HG03280 (cell line): ENCODE measurements at regions not wholly inside any gene's neighbourhood (a gene's known extent, or its start where the extent isn't known, plus 50 kb on each side); places are given as distances from the start of the nearest gene placed in this dataset.

ENCODE experiments used
- ATAC-seq: cut with Tn5 transposase; IDR thresholded peaks from one replicate; pipeline ENCODE4 v1.9.1; 2021; ENCODE audit warnings: mild to moderate bottlenecking, moderate library complexity; ENCODE audit not compliant: unreplicated experiment

DNA sequence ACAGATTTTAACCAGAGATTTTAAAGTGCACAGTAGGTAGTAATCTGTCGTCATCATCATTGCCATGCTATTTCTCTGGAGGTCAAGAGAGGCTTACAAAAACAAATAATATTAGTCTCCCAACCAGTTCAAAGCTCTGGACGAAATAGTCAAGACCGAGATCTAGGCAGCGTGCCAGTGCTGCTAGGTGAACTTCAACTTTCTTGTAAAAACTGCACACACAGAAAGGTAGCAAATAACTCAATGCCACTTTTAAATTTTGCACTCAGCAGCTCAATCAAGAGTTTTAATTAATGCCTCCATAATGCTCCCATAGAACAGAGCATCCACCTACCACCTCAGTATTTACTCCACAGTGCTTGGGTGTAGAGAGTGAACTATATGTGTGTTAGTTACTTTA is 656.8 kb downstream of the IRX1 start:
- no peak for ATAC-seq

DNA sequence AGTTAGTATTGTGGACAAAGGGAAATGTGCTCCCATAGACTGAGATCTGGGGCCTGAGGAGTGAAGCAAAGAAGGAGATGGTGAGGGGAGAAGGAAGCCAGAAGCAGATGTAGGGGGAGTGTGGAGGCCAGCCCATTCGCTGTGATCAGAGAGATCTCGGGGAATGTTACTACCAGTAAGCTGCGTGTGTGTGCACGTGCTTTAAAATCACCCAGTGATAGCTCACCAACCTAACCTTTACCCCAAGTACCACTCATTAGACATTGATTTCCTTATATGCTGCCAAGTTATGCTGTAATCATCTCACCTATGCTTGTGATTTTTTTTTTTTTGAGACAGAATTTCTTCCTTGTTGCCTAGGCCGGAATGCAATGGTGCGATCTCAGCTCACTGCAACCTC is 659.1 kb downstream of the IRX1 start:
- no peak for ATAC-seq

DNA sequence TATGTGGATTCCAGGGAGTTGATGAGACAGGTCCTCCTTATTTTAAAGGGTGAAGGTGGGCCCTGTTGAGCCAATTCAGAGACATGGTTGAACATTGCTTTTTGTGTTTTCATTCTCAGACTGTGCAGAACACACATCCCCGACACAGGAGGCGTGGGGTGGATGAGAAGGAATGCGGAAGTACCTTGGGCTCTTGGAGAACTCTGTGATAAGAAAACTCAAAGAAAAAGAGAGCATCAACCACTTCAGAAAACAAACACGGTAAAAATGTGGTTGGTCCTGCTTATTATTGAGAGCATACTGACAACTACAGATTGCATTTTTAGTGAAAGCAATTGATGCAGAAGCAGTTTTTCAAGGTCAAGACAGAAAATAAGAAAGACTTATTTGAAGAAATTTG is 659.8 kb downstream of the IRX1 start:
- ATAC-seq: no peak

DNA sequence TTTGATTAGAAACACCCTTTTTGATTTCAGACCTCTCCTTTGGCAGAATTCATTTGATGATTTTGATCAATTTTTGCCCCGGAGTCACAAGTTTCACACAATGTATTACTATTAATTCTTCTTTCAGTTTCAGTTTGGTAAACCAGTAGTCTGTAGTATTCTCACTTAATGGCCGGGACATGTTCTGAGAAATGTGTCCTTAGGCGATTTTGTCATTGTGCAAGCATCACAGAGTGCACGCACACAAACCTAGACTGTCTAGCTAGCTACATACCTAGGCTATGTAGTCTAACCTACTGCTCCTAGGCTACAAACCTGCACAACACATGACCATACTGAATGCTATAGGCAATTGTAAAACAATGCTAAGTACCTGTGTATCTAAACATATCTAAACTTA is 662.5 kb downstream of the IRX1 start:
- ATAC-seq: no peak

DNA sequence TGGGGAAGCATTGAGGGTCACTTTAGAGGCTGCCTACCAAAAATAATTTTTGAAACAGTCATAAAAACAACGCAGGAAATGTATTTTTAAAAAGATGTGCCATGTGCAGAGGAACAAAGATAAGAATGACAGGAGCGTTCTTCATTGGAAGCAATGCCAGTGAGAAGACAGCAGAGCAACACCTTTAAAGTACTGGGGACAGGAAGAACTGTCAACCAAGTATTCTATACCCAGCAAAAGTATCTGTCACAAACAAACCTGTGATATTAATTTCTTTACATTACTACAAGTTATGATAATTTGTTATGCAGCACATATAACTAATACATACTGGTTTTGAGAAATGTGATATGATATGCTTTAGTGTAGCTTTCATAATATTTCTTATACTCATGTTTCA is 675.6 kb downstream of the IRX1 start:
- no peak for ATAC-seq

DNA sequence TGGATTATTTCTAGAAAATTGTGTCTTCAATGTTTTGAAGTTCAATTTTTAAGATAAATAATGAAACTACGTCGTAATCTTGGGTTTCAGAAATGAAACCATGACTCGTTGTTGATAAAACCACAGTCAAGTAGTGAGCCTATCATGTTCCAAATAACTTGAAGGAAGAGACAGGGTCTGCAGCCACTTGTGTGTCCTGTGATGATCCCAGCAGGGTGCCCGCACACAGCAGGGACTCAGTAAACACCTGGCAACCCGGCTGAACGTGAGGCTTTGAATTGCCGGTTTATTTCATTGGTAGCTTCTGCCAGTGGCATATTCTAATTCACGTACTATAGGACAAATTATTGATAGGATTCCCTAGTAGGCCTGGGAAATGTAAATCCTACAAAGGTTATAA is 679.6 kb downstream of the IRX1 start:
- ATAC-seq: no peak

DNA sequence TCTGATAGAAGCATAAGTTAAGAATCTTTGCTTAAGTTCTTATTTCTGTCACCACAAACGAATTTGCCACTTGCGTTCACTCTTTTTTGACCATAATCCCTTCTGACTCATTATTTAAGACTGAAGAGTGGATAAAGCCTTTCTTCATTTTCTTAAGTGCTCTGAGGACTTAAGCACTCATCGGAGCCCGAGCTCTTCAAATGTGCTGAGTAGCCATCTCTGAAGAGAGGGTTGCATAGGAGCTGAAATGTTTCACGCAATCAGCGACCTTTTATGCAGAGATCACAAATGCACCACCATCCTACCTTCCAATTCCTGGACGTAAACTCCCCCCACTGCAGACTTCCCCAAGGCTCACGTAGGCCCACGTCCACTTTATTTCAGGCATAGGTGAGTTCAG is 699.2 kb downstream of the IRX1 start:
- no peak for ATAC-seq

- ATAC-seq: no peak
These were observed 700.2 kb downstream of the IRX1 start for GRCh38 chr5:4295663-4296339.

DNA sequence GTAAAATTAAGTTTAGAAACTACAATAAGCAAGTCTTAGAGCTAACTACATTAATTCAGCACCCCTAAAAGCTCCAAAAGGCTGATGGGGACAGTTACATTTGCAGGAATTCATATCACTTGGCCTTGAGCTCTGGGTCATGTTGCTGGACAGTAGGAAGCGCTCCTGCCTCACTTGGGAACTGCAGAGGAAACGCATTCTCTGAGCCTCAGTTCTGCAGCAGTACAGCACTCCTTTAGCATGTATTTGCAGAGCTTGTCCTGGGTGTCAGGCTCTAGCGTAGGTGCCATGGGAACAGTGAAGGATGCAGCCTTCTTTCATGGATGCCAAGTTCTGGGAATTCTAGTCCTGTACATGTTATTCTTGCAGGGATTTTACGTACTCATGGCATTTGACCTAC is 710.4 kb downstream of the IRX1 start:
- ATAC-seq: no peak

GRCh38 chr5:4309026-4309425 is 713.4 kb downstream of the IRX1 start:
- ATAC-seq: no peak

GRCh38 chr5:4313138-4313537 is 717.5 kb downstream of the IRX1 start:
- no peak for ATAC-seq

GRCh38 chr5:4319478-4320128 is 724.0 kb downstream of the IRX1 start:
- no peak for ATAC-seq

GRCh38 chr5:4330327-4330726 is 734.7 kb downstream of the IRX1 start:
- ATAC-seq: no peak

DNA sequence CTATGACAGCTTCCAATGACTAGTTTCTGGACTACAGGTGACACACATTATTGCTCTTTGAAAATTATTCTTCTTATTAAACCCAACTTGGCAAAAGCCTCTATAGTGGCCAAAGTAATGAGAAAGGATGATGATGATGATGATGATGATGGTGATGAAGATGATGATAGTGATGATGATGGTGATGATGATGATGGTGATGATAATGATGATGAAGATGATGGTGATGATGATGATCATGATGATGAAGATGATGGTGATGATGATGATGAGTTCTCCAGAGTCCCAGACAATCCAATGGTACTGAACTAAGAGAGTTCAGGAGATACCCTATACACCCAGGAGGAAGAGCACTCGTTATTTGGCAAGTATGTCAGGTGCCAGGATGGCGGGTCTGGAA is 739.4 kb downstream of the IRX1 start:
- no peak for ATAC-seq

- no peak for ATAC-seq
These were observed 741.9 kb downstream of the IRX1 start for GRCh38 chr5:4337519-4337918.

GRCh38 chr5:4339949-4340348 is 744.3 kb downstream of the IRX1 start:
- ATAC-seq: no peak

- no peak for ATAC-seq
These were observed 750.2 kb downstream of the IRX1 start for GRCh38 chr5:4345850-4346249.

- no peak for ATAC-seq
These were observed 752.8 kb downstream of the IRX1 start for GRCh38 chr5:4348423-4348822.

DNA sequence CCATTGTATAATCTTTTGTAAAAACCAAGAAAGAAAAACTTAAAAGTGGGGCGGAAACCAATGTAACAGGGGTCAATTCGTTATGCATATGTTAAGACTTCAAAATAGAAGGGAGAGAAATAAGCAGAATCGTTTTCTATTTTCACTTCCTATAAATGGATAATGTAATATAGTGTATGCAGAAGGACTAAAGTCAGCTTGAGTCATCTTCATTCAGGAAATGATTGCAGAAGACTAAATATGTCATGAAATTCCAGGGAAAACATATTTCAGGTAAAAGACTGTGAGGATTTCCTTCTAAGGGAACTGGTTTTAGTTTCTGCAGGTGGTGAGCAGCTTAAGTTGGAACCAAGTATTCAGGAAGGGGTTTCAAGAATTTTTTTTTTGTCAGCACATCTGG is 753.3 kb downstream of the IRX1 start:
- ATAC-seq: no peak

DNA sequence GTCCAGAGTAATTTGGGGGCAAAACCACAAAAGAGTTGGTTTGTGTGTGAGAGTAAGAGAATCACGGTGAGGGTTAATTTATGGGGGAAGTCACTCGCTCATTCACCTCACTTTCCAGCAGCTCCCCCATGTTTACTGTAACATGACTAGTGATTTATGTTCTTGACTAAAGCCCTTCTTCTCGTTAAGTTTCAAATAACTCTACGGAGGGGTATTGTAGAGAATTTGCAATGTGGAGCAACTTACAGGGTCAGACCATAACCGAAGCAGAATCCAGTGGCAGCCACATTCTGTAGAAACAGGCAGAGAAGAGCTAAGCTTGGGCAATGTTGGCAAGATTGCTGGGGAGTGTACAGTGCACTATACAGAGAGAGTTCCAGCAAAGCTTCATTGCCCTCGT is 760.6 kb downstream of the IRX1 start:
- ATAC-seq: no peak

DNA sequence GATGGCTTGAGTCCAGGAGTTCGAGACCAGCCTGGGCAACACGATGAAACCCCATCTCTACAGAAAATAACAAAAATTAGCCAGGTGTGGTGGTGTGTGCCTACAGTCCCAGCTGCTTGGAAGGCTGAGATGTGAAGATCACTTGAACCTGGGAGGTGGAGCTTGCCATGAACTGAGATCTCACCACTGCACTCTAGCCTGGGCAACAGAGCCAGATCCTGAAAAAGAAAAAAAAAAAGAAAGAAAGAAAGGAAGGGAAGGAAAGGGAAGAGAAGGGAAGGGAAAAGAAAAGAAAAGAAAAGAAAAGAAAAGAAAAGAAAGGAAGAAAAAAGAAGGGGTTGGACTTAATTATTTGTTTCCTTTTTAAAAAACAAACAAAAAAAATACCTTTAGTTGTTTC is 764.2 kb downstream of the IRX1 start:
- ATAC-seq: no peak

GRCh38 chr5:4361753-4362152 is 766.1 kb downstream of the IRX1 start:
- ATAC-seq: no peak

GRCh38 chr5:4362411-4362810 is 766.8 kb downstream of the IRX1 start:
- ATAC-seq: no peak
